Prostate gland (tissue), 2 donors: ENCODE measurements at regions not wholly inside any gene's neighbourhood (a gene's known extent, or its start where the extent isn't known, plus 50 kb on each side); places are given as distances from the start of the nearest gene placed in this dataset.

Experiments used
- DNase-seq: peaks from one replicate; pipeline ENCODE4 v3.0.0-alpha.2; 2019; ENCODE audit warnings: low spot score
- H3K27ac ChIP-seq, 2 donors: fragments of 200-600 bp; sonication (generic); 2 replicates each; pipeline ENCODE4 v1.5.1; 2017 to 2019
- H3K27me3 ChIP-seq: fragments of 200-600 bp; sonication (generic); replicated peaks from 2 replicates; pipeline ENCODE4 v1.5.1; 2019; ENCODE audit not compliant: insufficient read depth
- H3K36me3 ChIP-seq, 2 donors: fragments of 200-600 bp; sonication (generic); 1 replicate in 1 of 2; 2 replicates in 1 of 2; pipeline versions ENCODE4 v1.5.1 to v1.8.1; 2017 to 2019
- H3K4me1 ChIP-seq: fragments of 200-600 bp; sonication (generic); replicated peaks from 2 replicates; pipeline ENCODE4 v1.5.1; 2019
- H3K4me3 ChIP-seq, 2 donors: fragments of 200-600 bp; sonication (generic); 2 replicates each; pipeline ENCODE4 v1.5.1; 2017 to 2019
- H3K9me3 ChIP-seq: fragments of 200-600 bp; sonication (generic); 2 replicates; pipeline ENCODE4 v1.5.1; 2017
- CTCF ChIP-seq, 4 experiments: fragments of 200-600 bp in 2 of 4; fragments of 450-650 bp in 2 of 4; sonication (generic) in 2 of 4; IDR thresholded peaks; 1 replicate in 3 of 4; 2 replicates in 1 of 4; pipeline ENCODE4 v1.5.1; 2016 to 2019; ENCODE audit warnings: antibody characterized with exemption in 4 of 4, mild to moderate bottlenecking in 2 of 4, moderate library complexity in 2 of 4
- POLR2A ChIP-seq: fragments of 450-650 bp; IDR thresholded peaks from one replicate; pipeline ENCODE4 v1.6.1; 2016; ENCODE audit warnings: antibody characterized with exemption, mild to moderate bottlenecking
- POLR2AphosphoS5 ChIP-seq: sonication (generic); formaldehyde crosslinking; IDR thresholded peaks from one replicate; pipeline ENCODE4 v1.6.1; 2017; ENCODE audit warnings: antibody characterized with exemption
- WGBS: methylation state at CpG from one replicate; pipeline ENCODE4 v1.1.5; 2018; 5-methylcytosine and 5-hydroxymethylcytosine counted together
- intact Hi-C: fragments of 100-400 bp; cut with DNase I; formaldehyde crosslinking; loops from one replicate; pipeline ENCODE4 v1.14.2; 2022

- H3K9me3 ChIP-seq, result no peaks in the 10 kb centered on the region
- intact Hi-C loops, result no loop called here
- no peak for DNase-seq
- H3K4me1 ChIP-seq, result no peaks in the 10 kb centered on the region
- 63% methylated on average over 1 of the region's 1 CpG for WGBS
- TF ChIP-seq POLR2AphosphoS5 (no peak), CTCF (IDR thresholded peaks at IDR 0.05) (no peak), POLR2A (no peak)
- no peaks in the 10 kb centered on the region for H3K27me3 ChIP-seq
- H3K27ac ChIP-seq, result no peak overlapping the region
- H3K36me3 ChIP-seq, result no peaks in the 10 kb centered on the region
- H3K4me3 ChIP-seq, result no peak overlapping the region
These were observed 301.5 kb upstream of the ARRDC3 start for GRCh38 chr5:91684625-91685024.

- TF ChIP-seq POLR2AphosphoS5, result no peak
- TF ChIP-seq POLR2A, result no peak
- TF ChIP-seq CTCF (IDR thresholded peaks at IDR 0.05), result no peak
These were observed 287.4 kb upstream of the ARRDC3 start for GRCh38 chr5:91670563-91670962.

GRCh38 chr5:91670122-91670521 lies 287.0 kb upstream of the ARRDC3 start:
- intact Hi-C loops, result no loop called here
- DNase-seq, result no peak
- 69% methylated on average over 2 of the region's 2 CpGs for WGBS

More at GRCh38 chr5:91670563-91670962, 287.4 kb upstream of the ARRDC3 start:
- Histone ChIP-seq H3K36me3 (no peaks in the 10 kb centered on the region), H3K9me3 (no peaks in the 10 kb centered on the region), H3K27ac (no peak overlapping the region), H3K4me3 (no peak overlapping the region), H3K27me3 (no peaks in the 10 kb centered on the region), H3K4me1 (no peaks in the 10 kb centered on the region)
- 38% methylated on average over 4 of the region's 4 CpGs for WGBS
- intact Hi-C loops, result no loop called here
- no peak for DNase-seq

GRCh38 chr5:91668261-91668660 lies 285.1 kb upstream of the ARRDC3 start:
- TF ChIP-seq POLR2A, result no peak
- no peak for TF ChIP-seq POLR2AphosphoS5
- TF ChIP-seq CTCF (IDR thresholded peaks at IDR 0.05), result no peak
- Histone ChIP-seq H3K27ac (no peak overlapping the region), H3K4me3 (no peak overlapping the region), H3K9me3 (no peaks in the 10 kb centered on the region), H3K27me3 (no peaks in the 10 kb centered on the region), H3K4me1 (no peaks in the 10 kb centered on the region), H3K36me3 (no peaks in the 10 kb centered on the region)
- intact Hi-C loops, result no loop called here
- 82% methylated on average over 3 of the region's 3 CpGs for WGBS
- DNase-seq, result no peak

More at GRCh38 chr5:91670122-91670521, 287.0 kb upstream of the ARRDC3 start:
- Histone ChIP-seq H3K4me3 (no peak overlapping the region), H3K27me3 (no peaks in the 10 kb centered on the region), H3K36me3 (no peaks in the 10 kb centered on the region), H3K27ac (no peak overlapping the region), H3K9me3 (no peaks in the 10 kb centered on the region), H3K4me1 (no peaks in the 10 kb centered on the region)
- no peak for TF ChIP-seq CTCF (IDR thresholded peaks at IDR 0.05)

GRCh38 chr5:91652678-91653077 lies 269.6 kb upstream of the ARRDC3 start:
- no peak overlapping the region for H3K27ac ChIP-seq
- no peaks in the 10 kb centered on the region for H3K9me3 ChIP-seq
- TF ChIP-seq CTCF (IDR thresholded peaks at IDR 0.05) (no peak), POLR2A (no peak), POLR2AphosphoS5 (no peak)
- intact Hi-C loops, result no loop called here
- H3K36me3 ChIP-seq, result no peaks in the 10 kb centered on the region
- no peaks in the 10 kb centered on the region for H3K27me3 ChIP-seq
- no peak for DNase-seq
- no peaks in the 10 kb centered on the region for H3K4me1 ChIP-seq
- no peak overlapping the region for H3K4me3 ChIP-seq
